ENCODE measurements at regions not wholly inside any gene's neighbourhood (a gene's known extent, or its start where the extent isn't known, plus 50 kb on each side); places are given as distances from the start of the nearest gene placed in this dataset.

DNA sequence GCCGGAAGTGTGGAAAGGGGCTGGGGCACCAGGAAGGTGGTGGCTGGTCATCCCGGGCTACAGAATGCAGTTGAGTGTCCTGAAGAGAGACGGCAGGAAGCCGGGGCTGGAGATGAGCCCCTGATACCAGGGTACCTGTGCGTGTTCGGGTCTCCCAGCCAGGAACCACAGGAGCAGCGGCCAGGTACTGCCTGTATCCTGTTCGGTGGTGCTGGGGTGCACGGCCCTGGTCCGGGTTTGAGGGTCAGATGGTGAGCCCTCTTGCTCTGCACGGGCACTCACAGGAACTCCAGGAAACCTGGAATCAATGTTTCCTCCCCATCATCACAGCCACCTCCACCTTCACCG lies 253.1 kb upstream of the B3GAT1 start:
- TF ChIP-seq, protein P1, sequence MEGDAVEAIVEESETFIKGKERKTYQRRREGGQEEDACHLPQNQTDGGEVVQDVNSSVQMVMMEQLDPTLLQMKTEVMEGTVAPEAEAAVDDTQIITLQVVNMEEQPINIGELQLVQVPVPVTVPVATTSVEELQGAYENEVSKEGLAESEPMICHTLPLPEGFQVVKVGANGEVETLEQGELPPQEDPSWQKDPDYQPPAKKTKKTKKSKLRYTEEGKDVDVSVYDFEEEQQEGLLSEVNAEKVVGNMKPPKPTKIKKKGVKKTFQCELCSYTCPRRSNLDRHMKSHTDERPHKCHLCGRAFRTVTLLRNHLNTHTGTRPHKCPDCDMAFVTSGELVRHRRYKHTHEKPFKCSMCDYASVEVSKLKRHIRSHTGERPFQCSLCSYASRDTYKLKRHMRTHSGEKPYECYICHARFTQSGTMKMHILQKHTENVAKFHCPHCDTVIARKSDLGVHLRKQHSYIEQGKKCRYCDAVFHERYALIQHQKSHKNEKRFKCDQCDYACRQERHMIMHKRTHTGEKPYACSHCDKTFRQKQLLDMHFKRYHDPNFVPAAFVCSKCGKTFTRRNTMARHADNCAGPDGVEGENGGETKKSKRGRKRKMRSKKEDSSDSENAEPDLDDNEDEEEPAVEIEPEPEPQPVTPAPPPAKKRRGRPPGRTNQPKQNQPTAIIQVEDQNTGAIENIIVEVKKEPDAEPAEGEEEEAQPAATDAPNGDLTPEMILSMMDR (IDR thresholded peaks at IDR 0.05): no peak
- no peak for TF ChIP-seq EP300 (IDR thresholded peaks at IDR 0.05)
